ENCODE measurements at regions not wholly inside any gene's neighbourhood (a gene's known extent, or its start where the extent isn't known, plus 50 kb on each side); places are given as distances from the start of the nearest gene placed in this dataset.

DNA sequence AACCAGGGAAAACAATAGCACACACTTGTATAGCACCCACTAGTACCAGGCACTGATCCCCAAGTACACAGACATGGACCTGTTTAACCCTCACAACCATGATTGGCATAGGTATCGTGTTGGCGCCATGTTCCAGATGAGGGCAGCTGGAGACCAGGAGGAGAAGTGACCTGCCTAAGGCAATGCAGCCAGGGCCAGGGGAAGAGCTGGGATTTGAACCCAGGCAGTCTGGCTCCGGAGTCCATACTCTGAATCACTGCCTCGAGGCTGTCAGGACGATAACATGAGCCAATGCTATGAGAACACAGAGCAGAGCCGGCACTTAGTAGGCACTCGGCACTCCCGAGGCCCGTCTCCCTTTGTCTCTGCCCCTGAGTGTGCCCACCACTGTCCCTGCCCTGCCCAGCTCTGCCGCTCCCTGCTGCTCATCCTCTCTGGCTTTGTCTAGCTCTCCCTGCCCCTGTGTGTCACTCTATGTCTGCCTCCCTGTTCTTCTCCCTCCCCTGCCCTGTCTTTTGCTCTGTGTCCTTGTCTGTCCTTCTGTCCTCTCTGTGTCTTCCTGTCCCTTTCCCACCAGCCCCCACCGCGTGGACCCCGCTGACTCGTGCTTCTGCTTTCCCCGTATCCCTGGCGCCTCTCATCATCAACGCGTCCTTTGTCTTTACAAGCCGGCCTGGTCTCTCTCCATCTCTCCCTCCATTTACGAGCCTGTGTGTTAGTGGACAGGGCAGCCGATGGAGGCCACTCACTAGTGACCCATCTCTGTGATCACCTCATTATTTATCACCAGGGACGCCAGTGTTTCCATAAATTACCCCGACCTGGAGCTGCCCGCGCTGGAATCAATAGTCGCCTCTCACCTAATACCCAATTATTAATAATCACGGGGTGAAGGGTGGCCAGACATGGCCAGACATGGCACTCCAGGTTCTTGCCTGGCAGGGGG is 99.4 kb upstream of the MVB12B start:
- H3K36me3 ChIP-seq (ENCODE audit: insufficient read depth): no peaks in the 10 kb centered on the region
- no peaks in the 10 kb centered on the region for H4K20me1 ChIP-seq (ENCODE audit: insufficient read depth)
- H3K9ac ChIP-seq: no peak overlapping the region
- H3K27me3 ChIP-seq (ENCODE audit: insufficient read depth, low read depth): no peaks in the 10 kb centered on the region
- H3K4me1 ChIP-seq (ENCODE audit: low read depth, poor library complexity, severe bottlenecking): no peaks in the 10 kb centered on the region
- no peak overlapping the region for H3K27ac ChIP-seq
- H2AFZ ChIP-seq (ENCODE audit: low read depth): no peak overlapping the region
- H3K4me2 ChIP-seq: no peak overlapping the region
- H3K4me3 ChIP-seq (IDR thresholded peaks at IDR 0.05; ENCODE audit: insufficient read depth, low read depth, low read length): no peak overlapping the region
- TF ChIP-seq, protein P1, sequence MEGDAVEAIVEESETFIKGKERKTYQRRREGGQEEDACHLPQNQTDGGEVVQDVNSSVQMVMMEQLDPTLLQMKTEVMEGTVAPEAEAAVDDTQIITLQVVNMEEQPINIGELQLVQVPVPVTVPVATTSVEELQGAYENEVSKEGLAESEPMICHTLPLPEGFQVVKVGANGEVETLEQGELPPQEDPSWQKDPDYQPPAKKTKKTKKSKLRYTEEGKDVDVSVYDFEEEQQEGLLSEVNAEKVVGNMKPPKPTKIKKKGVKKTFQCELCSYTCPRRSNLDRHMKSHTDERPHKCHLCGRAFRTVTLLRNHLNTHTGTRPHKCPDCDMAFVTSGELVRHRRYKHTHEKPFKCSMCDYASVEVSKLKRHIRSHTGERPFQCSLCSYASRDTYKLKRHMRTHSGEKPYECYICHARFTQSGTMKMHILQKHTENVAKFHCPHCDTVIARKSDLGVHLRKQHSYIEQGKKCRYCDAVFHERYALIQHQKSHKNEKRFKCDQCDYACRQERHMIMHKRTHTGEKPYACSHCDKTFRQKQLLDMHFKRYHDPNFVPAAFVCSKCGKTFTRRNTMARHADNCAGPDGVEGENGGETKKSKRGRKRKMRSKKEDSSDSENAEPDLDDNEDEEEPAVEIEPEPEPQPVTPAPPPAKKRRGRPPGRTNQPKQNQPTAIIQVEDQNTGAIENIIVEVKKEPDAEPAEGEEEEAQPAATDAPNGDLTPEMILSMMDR (conservative IDR thresholded peaks at IDR 0.05; ENCODE audit: low read depth, low read length): no peak
- no peaks in the 10 kb centered on the region for H3K79me2 ChIP-seq (ENCODE audit: insufficient read depth, low read depth)

DNA sequence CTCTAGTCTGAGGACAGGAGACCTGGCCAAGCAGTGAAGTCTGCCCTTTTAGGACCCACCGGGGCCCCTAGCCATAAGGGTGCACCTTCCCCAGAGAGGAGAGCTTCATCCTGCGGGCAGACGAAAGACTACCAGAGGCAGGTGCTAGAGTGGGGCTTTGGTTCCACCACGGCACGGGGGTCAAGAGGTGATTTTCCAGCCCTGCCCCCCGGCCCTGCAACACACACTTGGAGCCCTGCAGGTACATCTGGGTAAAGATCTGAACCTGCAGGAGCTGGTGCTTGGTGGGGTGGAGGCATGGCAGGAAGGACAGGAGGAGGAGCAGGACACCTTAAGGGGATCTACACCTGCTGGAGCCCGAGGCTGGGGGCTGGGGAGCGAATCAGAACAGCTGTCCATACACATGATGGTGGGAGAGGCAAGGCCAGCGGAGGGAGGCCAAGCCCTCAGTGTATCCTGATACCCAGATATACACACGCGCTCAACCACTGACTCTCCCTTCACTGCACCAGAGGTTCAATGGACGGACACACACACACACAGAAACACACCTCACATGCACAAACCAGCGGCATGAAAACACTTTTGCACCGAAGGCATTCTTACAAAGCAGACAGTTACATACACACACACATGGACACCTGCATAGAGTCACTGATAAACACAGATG is 98.4 kb upstream of the MVB12B start:
- Histone ChIP-seq H3K4me2 (no peak overlapping the region), H3K9ac (no peak overlapping the region), H2AFZ (ENCODE audit: low read depth) (no peak overlapping the region), H3K36me3 (ENCODE audit: insufficient read depth) (no peaks in the 10 kb centered on the region), H3K4me3 (IDR thresholded peaks at IDR 0.05; ENCODE audit: insufficient read depth, low read depth, low read length) (no peak overlapping the region), H3K27me3 (ENCODE audit: insufficient read depth, low read depth) (no peaks in the 10 kb centered on the region), H3K4me1 (ENCODE audit: low read depth, poor library complexity, severe bottlenecking) (no peaks in the 10 kb centered on the region), H3K27ac (no peak overlapping the region), H4K20me1 (ENCODE audit: insufficient read depth) (no peaks in the 10 kb centered on the region), H3K79me2 (ENCODE audit: insufficient read depth, low read depth) (no peaks in the 10 kb centered on the region)
- TF ChIP-seq, protein P1 (conservative IDR thresholded peaks at IDR 0.05; ENCODE audit: low read depth, low read length): no peak

DNA sequence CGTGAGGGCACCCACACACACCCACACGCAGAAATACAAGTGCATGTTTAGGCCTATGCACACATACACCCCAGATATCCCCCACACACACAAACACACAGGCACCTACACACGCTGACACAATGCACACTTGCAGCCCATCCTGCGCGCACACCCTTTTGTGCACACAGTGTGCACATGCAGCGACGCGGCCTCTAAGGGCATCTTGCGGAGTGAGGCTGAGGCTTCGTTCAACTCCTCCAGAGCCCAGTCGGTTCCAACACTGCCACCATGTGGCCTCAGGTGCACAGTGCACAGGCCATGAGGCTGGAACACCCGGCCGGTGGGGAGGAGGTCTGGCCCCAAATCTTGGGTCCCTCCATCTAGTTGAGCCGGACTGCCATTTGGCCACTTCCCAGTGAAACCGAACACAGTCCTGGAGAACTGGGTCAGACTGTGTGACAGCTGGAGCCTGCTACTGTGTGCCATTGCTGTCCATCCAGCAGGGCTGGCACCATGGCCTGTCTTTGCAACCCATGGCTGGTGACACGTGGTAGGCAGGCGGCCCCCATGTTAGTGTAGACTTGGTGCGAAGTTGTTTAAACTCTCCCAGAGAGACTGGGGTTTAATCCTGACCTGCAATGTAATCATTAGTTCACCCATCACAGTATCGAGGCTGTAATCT is 97.7 kb upstream of the MVB12B start:
- TF ChIP-seq, protein P1 (conservative IDR thresholded peaks at IDR 0.05; ENCODE audit: low read depth, low read length): peak; percentile 91
- H3K36me3 ChIP-seq (ENCODE audit: insufficient read depth): no peaks in the 10 kb centered on the region
- H2AFZ ChIP-seq (ENCODE audit: low read depth): no peak overlapping the region
- no peaks in the 10 kb centered on the region for H3K79me2 ChIP-seq (ENCODE audit: insufficient read depth, low read depth)
- no peak overlapping the region for H3K4me2 ChIP-seq
- H3K27ac ChIP-seq: no peak overlapping the region
- H4K20me1 ChIP-seq (ENCODE audit: insufficient read depth): no peaks in the 10 kb centered on the region
- H3K4me1 ChIP-seq (ENCODE audit: low read depth, poor library complexity, severe bottlenecking): no peaks in the 10 kb centered on the region
- H3K9ac ChIP-seq: no peak overlapping the region
- H3K27me3 ChIP-seq (ENCODE audit: insufficient read depth, low read depth): no peaks in the 10 kb centered on the region
- H3K4me3 ChIP-seq (IDR thresholded peaks at IDR 0.05; ENCODE audit: insufficient read depth, low read depth, low read length): no peak overlapping the region

DNA sequence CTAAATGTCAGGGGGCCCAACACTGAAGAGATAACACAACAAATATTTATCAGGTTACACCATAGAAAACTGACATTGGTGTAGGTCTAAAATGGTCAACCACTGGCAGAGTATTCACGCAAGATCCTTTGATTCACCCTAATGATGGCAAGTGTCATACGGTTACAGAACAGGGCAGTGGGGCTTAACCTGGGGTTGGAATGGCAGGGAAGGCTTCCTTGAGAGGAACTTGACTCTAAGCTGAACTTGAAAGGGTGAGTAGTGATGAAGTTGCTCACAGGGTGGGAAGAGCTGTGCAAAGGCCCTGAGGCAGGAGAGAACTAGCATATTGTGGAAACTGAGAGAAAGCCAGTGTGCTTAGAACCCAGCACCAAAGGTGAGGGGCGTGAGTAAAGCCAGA is 97.1 kb upstream of the MVB12B start:
- Histone ChIP-seq H3K27ac (no peak overlapping the region), H3K36me3 (ENCODE audit: insufficient read depth) (no peaks in the 10 kb centered on the region), H3K27me3 (ENCODE audit: insufficient read depth, low read depth) (no peaks in the 10 kb centered on the region), H3K4me3 (IDR thresholded peaks at IDR 0.05; ENCODE audit: insufficient read depth, low read depth, low read length) (no peak overlapping the region), H4K20me1 (ENCODE audit: insufficient read depth) (no peaks in the 10 kb centered on the region), H2AFZ (ENCODE audit: low read depth) (no peak overlapping the region), H3K79me2 (ENCODE audit: insufficient read depth, low read depth) (no peaks in the 10 kb centered on the region), H3K4me1 (ENCODE audit: low read depth, poor library complexity, severe bottlenecking) (no peaks in the 10 kb centered on the region), H3K9ac (no peak overlapping the region), H3K4me2 (no peak overlapping the region)
- TF ChIP-seq, protein P1 (conservative IDR thresholded peaks at IDR 0.05; ENCODE audit: low read depth, low read length): no peak
